H1 (cell line): ENCODE measurements at regions not wholly inside any gene's neighbourhood (a gene's known extent, or its start where the extent isn't known, plus 50 kb on each side); places are given as distances from the start of the nearest gene placed in this dataset.

Source experiments
- TF ChIP-seq, protein P1 (sequence below): fragments of 300-600 bp; sonication (generic); IDR thresholded peaks from 2 replicates; pipeline ENCODE4 v1.7.1; 2012; ENCODE audit warnings: low read length, moderate library complexity, mild to moderate bottlenecking, inconsistent platforms; ENCODE audit not compliant: insufficient replicate concordance
- TF ChIP-seq, protein P2 (sequence below): IDR thresholded peaks from 2 replicates; pipeline ENCODE4 v1.6.1; 2012; ENCODE audit warnings: low read length, inconsistent platforms

- TF ChIP-seq, protein P1, sequence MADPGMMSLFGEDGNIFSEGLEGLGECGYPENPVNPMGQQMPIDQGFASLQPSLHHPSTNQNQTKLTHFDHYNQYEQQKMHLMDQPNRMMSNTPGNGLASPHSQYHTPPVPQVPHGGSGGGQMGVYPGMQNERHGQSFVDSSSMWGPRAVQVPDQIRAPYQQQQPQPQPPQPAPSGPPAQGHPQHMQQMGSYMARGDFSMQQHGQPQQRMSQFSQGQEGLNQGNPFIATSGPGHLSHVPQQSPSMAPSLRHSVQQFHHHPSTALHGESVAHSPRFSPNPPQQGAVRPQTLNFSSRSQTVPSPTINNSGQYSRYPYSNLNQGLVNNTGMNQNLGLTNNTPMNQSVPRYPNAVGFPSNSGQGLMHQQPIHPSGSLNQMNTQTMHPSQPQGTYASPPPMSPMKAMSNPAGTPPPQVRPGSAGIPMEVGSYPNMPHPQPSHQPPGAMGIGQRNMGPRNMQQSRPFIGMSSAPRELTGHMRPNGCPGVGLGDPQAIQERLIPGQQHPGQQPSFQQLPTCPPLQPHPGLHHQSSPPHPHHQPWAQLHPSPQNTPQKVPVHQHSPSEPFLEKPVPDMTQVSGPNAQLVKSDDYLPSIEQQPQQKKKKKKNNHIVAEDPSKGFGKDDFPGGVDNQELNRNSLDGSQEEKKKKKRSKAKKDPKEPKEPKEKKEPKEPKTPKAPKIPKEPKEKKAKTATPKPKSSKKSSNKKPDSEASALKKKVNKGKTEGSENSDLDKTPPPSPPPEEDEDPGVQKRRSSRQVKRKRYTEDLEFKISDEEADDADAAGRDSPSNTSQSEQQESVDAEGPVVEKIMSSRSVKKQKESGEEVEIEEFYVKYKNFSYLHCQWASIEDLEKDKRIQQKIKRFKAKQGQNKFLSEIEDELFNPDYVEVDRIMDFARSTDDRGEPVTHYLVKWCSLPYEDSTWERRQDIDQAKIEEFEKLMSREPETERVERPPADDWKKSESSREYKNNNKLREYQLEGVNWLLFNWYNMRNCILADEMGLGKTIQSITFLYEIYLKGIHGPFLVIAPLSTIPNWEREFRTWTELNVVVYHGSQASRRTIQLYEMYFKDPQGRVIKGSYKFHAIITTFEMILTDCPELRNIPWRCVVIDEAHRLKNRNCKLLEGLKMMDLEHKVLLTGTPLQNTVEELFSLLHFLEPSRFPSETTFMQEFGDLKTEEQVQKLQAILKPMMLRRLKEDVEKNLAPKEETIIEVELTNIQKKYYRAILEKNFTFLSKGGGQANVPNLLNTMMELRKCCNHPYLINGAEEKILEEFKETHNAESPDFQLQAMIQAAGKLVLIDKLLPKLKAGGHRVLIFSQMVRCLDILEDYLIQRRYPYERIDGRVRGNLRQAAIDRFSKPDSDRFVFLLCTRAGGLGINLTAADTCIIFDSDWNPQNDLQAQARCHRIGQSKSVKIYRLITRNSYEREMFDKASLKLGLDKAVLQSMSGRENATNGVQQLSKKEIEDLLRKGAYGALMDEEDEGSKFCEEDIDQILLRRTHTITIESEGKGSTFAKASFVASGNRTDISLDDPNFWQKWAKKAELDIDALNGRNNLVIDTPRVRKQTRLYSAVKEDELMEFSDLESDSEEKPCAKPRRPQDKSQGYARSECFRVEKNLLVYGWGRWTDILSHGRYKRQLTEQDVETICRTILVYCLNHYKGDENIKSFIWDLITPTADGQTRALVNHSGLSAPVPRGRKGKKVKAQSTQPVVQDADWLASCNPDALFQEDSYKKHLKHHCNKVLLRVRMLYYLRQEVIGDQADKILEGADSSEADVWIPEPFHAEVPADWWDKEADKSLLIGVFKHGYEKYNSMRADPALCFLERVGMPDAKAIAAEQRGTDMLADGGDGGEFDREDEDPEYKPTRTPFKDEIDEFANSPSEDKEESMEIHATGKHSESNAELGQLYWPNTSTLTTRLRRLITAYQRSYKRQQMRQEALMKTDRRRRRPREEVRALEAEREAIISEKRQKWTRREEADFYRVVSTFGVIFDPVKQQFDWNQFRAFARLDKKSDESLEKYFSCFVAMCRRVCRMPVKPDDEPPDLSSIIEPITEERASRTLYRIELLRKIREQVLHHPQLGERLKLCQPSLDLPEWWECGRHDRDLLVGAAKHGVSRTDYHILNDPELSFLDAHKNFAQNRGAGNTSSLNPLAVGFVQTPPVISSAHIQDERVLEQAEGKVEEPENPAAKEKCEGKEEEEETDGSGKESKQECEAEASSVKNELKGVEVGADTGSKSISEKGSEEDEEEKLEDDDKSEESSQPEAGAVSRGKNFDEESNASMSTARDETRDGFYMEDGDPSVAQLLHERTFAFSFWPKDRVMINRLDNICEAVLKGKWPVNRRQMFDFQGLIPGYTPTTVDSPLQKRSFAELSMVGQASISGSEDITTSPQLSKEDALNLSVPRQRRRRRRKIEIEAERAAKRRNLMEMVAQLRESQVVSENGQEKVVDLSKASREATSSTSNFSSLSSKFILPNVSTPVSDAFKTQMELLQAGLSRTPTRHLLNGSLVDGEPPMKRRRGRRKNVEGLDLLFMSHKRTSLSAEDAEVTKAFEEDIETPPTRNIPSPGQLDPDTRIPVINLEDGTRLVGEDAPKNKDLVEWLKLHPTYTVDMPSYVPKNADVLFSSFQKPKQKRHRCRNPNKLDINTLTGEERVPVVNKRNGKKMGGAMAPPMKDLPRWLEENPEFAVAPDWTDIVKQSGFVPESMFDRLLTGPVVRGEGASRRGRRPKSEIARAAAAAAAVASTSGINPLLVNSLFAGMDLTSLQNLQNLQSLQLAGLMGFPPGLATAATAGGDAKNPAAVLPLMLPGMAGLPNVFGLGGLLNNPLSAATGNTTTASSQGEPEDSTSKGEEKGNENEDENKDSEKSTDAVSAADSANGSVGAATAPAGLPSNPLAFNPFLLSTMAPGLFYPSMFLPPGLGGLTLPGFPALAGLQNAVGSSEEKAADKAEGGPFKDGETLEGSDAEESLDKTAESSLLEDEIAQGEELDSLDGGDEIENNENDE, result no peak
- TF ChIP-seq, protein P2, sequence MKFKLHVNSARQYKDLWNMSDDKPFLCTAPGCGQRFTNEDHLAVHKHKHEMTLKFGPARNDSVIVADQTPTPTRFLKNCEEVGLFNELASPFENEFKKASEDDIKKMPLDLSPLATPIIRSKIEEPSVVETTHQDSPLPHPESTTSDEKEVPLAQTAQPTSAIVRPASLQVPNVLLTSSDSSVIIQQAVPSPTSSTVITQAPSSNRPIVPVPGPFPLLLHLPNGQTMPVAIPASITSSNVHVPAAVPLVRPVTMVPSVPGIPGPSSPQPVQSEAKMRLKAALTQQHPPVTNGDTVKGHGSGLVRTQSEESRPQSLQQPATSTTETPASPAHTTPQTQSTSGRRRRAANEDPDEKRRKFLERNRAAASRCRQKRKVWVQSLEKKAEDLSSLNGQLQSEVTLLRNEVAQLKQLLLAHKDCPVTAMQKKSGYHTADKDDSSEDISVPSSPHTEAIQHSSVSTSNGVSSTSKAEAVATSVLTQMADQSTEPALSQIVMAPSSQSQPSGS, result no peak
Measured at GRCh38 chr13:50574731-50575130, 268.8 kb downstream of the DLEU7 start (continued).
